ENCODE measurements at regions not wholly inside any gene's neighbourhood (a gene's known extent, or its start where the extent isn't known, plus 50 kb on each side); places are given as distances from the start of the nearest gene placed in this dataset.

- intact Hi-C loops (cut with micrococcal nuclease): no loop called here
- DNase-seq (ENCODE audit: low read depth, low spot score) (no peak), ATAC-seq (no peak)
- BruUV-seq (replicated peaks): no TSS peak
- ChIA-PET POLR2A (no interaction called here), RAD21 (ENCODE audit: low non-redundant PET in 1 of 2, low total read pairs in 2 of 2, uncharacterized antibody in 2 of 2, unreplicated experiment in 2 of 2) (no interaction called here), CTCF (no interaction called here)
- Histone ChIP-seq H3K9ac (ENCODE audit: low read length) (no peak overlapping the region), H3K9me3 (ENCODE audit: control insufficient read depth in 1 of 2, insufficient read depth in 1 of 2, low read depth in 1 of 2, low read length in 2 of 2) (peaks cover 0 to 5% of the 10 kb centered on the region in 2 experiments; a peak in 2 of 4 replicates), H3K27ac (ENCODE audit: low read depth, low read length) (no peak overlapping the region), H3K4me3 (replicated peaks in 1 of 2; ENCODE audit: low read depth in 1 of 2, low read length in 2 of 2) (no peak overlapping the region), H3K27me3 (ENCODE audit: insufficient read depth, low read length) (no peaks in the 10 kb centered on the region), H2AFZ (ENCODE audit: low read depth, low read length, poor library complexity, severe bottlenecking) (no peak overlapping the region), H3K9me2 (ENCODE audit: insufficient read depth) (no peaks in the 10 kb centered on the region), H4K20me1 (ENCODE audit: insufficient read depth) (no peaks in the 10 kb centered on the region), H3K4me2 (ENCODE audit: low read length) (no peak overlapping the region), H3K4me1 (ENCODE audit: control insufficient read depth in 1 of 2, insufficient read depth in 2 of 2, low read length in 2 of 2) (peaks cover 0 to 7% of the 10 kb centered on the region in 2 experiments; a peak in 1 of 4 replicates), H3K79me2 (ENCODE audit: insufficient read depth, low read length) (no peaks in the 10 kb centered on the region), H3K36me3 (ENCODE audit: control insufficient read depth in 1 of 2, insufficient read depth in 2 of 2, low read length in 2 of 2) (no peaks in the 10 kb centered on the region)
- TF ChIP-seq SRF (IDR thresholded peaks at IDR 0.05; ENCODE audit: low read depth) (no peak), ZBTB33 (IDR thresholded peaks at IDR 0.05; ENCODE audit: extremely low read depth, insufficient replicate concordance, low read length) (no peak), REST (IDR thresholded peaks at IDR 0.05; ENCODE audit: low read depth) (no peak), ZFX (IDR thresholded peaks at IDR 0.05) (no peak), CEBPB (IDR thresholded peaks at IDR 0.05; ENCODE audit: low read depth) (no peak), ATF3 (IDR thresholded peaks at IDR 0.05) (no peak), YY1 (IDR thresholded peaks at IDR 0.05; ENCODE audit: extremely low read depth, insufficient replicate concordance, low read depth, low read length) (no peak), EZH2 (IDR thresholded peaks at IDR 0.05) (no peak), RAD21 (IDR thresholded peaks at IDR 0.05; ENCODE audit: low read depth) (no peak), CTCF (IDR thresholded peaks at IDR 0.05 in 2 of 3, conservative IDR thresholded peaks at IDR 0.05 in 1 of 3; ENCODE audit: borderline replicate concordance in 1 of 3, insufficient read depth in 1 of 3, low read depth in 2 of 3, low read length in 2 of 3) (no peak), EGR1 (IDR thresholded peaks at IDR 0.05; ENCODE audit: low read depth) (no peak), ZNF274 (IDR thresholded peaks at IDR 0.05; ENCODE audit: low read depth, low read length) (no peak), ELF1 (IDR thresholded peaks at IDR 0.05; ENCODE audit: borderline replicate concordance, low read depth) (no peak), TCF7L2 (IDR thresholded peaks at IDR 0.05; ENCODE audit: borderline replicate concordance, extremely low read depth, insufficient read depth, insufficient read length) (no peak), SP1 (IDR thresholded peaks at IDR 0.05; ENCODE audit: low read depth) (no peak)
These were observed 1220.9 kb downstream of the BRD1 start for GRCh38 chr22:48606684-48607307.
